ENCODE measurements at regions not wholly inside any gene's neighbourhood (a gene's known extent, or its start where the extent isn't known, plus 50 kb on each side); places are given as distances from the start of the nearest gene placed in this dataset.

- Mint-ChIP-seq H3K4me1 (ENCODE audit: unreplicated experiment) (peaks cover 2% of the 10 kb centered on the region), H3K9me3 (ENCODE audit: unreplicated experiment) (no peaks in the 10 kb centered on the region), H3K27me3 (ENCODE audit: unreplicated experiment) (peaks cover 6% of the 10 kb centered on the region), H3K27ac (ENCODE audit: unreplicated experiment) (no peak overlapping the region), H3K4me3 (ENCODE audit: unreplicated experiment) (no peak overlapping the region), H3K36me3 (ENCODE audit: unreplicated experiment) (no peaks in the 10 kb centered on the region)
- DNase-seq (ENCODE audit: extremely low spot score, unreplicated experiment): no peak
- TF ChIP-seq CTCF (IDR thresholded peaks at IDR 0.05): no peak
Measured at GRCh38 chr18:6488956-6489355, 74.2 kb upstream of the L3MBTL4 start.

GRCh38 chr18:6489977-6490376 lies 75.3 kb upstream of the L3MBTL4 start:
- Mint-ChIP-seq H3K27me3 (ENCODE audit: unreplicated experiment) (peaks cover 2% of the 10 kb centered on the region), H3K4me1 (ENCODE audit: unreplicated experiment) (peaks cover 2% of the 10 kb centered on the region), H3K9me3 (ENCODE audit: unreplicated experiment) (no peaks in the 10 kb centered on the region), H3K4me3 (ENCODE audit: unreplicated experiment) (no peak overlapping the region), H3K27ac (ENCODE audit: unreplicated experiment) (no peak overlapping the region), H3K36me3 (ENCODE audit: unreplicated experiment) (no peaks in the 10 kb centered on the region)
- TF ChIP-seq CTCF (IDR thresholded peaks at IDR 0.05): no peak
- DNase-seq (ENCODE audit: extremely low spot score, unreplicated experiment): no peak

- H3K9me3 Mint-ChIP-seq (ENCODE audit: unreplicated experiment): no peaks in the 10 kb centered on the region
Measured at GRCh38 chr18:6493194-6493593, 78.5 kb upstream of the L3MBTL4 start.

GRCh38 chr18:6495536-6495935 lies 80.8 kb upstream of the L3MBTL4 start:
- no peaks in the 10 kb centered on the region for H3K36me3 Mint-ChIP-seq (ENCODE audit: unreplicated experiment)
- no peak for TF ChIP-seq CTCF (IDR thresholded peaks at IDR 0.05)
- H3K9me3 Mint-ChIP-seq (ENCODE audit: unreplicated experiment): no peaks in the 10 kb centered on the region
- no peak for DNase-seq (ENCODE audit: extremely low spot score, unreplicated experiment)
- peaks cover 12% of the 10 kb centered on the region for H3K27me3 Mint-ChIP-seq (ENCODE audit: unreplicated experiment)
- no peak overlapping the region for H3K27ac Mint-ChIP-seq (ENCODE audit: unreplicated experiment)
- peaks cover 5% of the 10 kb centered on the region for H3K4me1 Mint-ChIP-seq (ENCODE audit: unreplicated experiment)
- H3K4me3 Mint-ChIP-seq (ENCODE audit: unreplicated experiment): no peak overlapping the region

More at GRCh38 chr18:6493194-6493593, 78.5 kb upstream of the L3MBTL4 start:
- Mint-ChIP-seq H3K27ac (ENCODE audit: unreplicated experiment) (no peak overlapping the region), H3K27me3 (ENCODE audit: unreplicated experiment) (no peaks in the 10 kb centered on the region), H3K4me1 (ENCODE audit: unreplicated experiment) (peaks cover 5% of the 10 kb centered on the region), H3K4me3 (ENCODE audit: unreplicated experiment) (no peak overlapping the region), H3K36me3 (ENCODE audit: unreplicated experiment) (no peaks in the 10 kb centered on the region)
- no peak for DNase-seq (ENCODE audit: extremely low spot score, unreplicated experiment)
- TF ChIP-seq CTCF (IDR thresholded peaks at IDR 0.05): no peak

GRCh38 chr18:6497543-6497942 lies 82.8 kb upstream of the L3MBTL4 start:
- no peak overlapping the region for H3K27ac Mint-ChIP-seq (ENCODE audit: unreplicated experiment)
- H3K4me3 Mint-ChIP-seq (ENCODE audit: unreplicated experiment): no peak overlapping the region
- peaks cover 5% of the 10 kb centered on the region for H3K4me1 Mint-ChIP-seq (ENCODE audit: unreplicated experiment)
- H3K36me3 Mint-ChIP-seq (ENCODE audit: unreplicated experiment): no peaks in the 10 kb centered on the region
- no peak for TF ChIP-seq CTCF (IDR thresholded peaks at IDR 0.05)
- DNase-seq (ENCODE audit: extremely low spot score, unreplicated experiment): no peak
- peaks cover 4% of the 10 kb centered on the region for H3K9me3 Mint-ChIP-seq (ENCODE audit: unreplicated experiment)
- peaks cover 30% of the 10 kb centered on the region for H3K27me3 Mint-ChIP-seq (ENCODE audit: unreplicated experiment)
